22Rv1 (cell line): ENCODE measurements at regions not wholly inside any gene's neighbourhood (a gene's known extent, or its start where the extent isn't known, plus 50 kb on each side); places are given as distances from the start of the nearest gene placed in this dataset.

ENCODE experiments used
- H3K27ac ChIP-seq: fragments of 450-650 bp; 2 replicates; pipeline ENCODE4 v1.5.1; 2017
- CTCF ChIP-seq: fragments of 450-650 bp; IDR thresholded peaks from 2 replicates; pipeline ENCODE4 v1.5.1; 2017; ENCODE audit warnings: mild to moderate bottlenecking
- ZFX ChIP-seq: fragments of 450-650 bp; IDR thresholded peaks from 2 replicates; pipeline ENCODE4 v1.6.1; 2017; ENCODE audit warnings: antibody characterized with exemption, borderline replicate concordance

DNA sequence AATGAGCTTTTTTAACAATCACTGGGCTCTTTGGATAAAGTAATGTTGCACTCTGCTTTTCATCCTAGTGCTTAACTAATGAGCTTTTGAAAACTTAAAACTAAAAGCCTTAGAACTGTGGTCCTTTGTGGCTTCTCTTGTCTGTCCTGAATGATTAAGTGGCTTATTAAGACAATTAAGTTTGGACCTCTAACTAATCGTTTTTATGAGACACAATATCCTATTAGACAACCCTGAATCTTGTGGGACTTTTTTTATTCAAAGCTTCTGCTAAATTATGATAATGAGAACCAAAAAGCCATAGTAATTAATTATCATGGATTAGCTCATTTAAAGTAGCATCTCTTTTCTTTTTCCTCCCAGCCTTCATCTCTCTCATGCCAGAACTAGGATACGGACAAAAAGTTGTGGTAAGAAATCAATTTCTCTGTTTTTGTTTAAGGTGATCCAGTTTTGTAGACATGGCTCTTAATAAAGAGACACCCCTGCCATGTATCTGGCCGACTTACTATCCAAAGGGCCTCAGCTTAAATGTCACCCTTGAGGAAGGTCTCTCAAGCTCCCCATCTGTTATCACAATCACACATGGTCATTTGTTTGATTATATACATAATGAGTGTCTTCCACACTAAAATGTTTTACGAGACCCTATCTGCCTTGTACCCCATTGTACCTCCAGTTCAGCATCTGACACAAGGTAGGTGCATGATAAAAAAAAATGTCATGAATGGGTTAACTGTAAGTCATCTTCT is 384.4 kb upstream of the IRAK1BP1 start:
- peak overlapping the region; percentile 73; the same call in 1 of the 2 replicates for H3K27ac ChIP-seq
- no peak for TF ChIP-seq CTCF
- no peak for TF ChIP-seq ZFX

DNA sequence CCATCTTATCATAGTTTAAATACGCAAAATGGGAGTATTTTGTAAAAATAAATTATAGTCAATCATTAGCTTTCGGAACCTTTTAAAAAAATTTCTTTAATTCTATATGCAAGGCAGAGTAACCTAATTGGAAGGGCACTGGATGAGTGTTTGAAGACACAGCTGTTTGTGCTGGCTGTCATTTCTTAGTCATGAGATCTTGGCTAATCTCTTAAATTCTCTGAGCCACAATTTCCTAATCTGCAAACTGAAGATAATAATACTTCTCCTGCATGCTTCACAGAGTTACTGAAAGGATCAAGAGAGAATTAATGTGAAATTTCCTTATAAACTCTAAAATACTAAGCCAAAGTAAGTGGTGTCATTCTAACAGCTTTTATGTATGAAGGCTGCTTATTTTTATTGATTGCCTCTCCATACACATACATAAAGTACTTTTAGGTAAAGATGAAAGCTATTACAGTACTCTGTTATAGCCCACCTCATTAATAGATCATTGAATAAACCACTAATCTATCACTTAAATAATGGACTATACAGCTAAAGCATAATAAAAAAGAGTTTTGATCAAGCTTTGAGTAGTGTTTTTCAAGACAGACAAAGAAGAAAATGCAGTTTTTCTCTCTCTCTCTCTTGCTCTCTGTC is 383.7 kb upstream of the IRAK1BP1 start:
- TF ChIP-seq ZFX (no peak), CTCF (no peak)
- peak overlapping the region; percentile 73 for H3K27ac ChIP-seq

DNA sequence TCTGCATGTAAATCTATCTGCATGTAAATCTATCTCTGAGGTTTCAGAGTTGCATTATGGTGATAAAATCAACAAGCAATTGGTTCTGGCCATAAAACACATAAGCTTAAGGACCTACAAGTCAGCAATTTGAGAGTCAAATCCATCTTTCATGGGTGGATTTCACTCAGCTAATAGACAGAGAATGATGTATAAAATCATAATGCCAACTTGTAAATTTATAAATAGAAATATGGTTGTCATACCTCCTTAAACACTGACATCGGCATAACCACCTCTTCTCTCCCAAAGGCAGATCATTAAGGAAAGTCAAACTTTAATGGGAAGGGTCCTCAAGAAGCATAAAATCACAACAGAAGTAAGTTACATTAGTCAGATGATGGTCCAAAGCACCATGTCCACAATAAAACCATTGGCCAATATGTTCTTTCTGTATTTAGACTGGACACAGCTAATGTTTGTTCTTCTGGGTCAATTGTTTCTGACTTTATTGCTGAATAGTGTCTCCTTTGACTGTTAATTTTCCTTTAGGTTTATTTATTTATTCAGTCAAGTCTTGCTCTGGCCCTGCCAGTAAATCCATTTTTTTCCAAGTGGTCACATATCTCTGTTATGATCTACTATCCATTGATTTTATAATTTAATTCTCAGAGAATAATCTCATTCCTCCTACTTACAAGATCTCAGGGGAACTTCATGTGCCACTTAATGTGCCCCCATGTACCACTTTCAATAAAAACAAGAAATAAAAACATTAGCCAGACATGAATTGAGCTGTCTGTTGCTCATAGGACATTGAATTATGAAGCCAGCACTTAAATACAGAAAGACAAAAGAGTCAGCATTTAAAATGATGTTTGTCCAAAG is 382.9 kb upstream of the IRAK1BP1 start:
- peak overlapping the region; percentile 73 for H3K27ac ChIP-seq
- TF ChIP-seq ZFX (no peak), CTCF (no peak)

DNA sequence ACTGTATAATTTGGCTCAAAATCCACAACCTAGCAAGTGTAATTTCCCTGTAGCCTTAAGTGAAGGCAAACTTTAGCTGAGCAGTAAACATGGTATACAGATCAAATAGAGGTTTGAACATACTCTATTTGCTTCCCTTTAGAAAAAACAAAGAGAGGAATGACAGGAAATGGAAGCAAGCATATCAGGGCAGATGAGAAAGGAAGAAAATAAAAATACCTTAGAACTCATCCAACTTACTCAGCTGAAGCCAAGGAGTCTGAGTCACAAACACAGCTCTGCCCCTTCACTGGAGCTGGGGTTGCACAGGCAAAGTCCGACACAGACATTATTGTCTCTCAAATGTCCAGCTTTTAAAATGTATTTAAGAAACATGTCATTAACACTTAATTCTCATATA is 379.9 kb upstream of the IRAK1BP1 start:
- H3K27ac ChIP-seq = peak overlapping the region; percentile 73
- no peak for TF ChIP-seq ZFX
- TF ChIP-seq CTCF = no peak

DNA sequence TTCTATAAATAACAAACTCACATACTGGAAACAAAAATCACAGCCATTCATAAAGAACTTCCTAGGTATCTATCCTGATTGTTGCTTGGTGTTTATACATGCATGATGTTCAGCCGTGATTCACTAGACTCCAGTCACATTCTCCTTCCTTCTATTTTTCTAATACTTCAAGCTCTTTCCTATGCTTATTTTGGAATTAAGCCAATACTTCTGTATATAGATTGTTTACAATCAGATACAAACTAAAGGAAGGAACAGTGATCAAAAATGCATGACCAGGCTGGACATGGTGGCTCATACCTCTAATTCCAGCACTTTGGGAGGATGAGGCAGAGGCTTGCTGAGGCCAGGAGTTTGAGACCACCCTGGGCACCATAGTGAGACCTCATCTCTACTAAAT is 377.5 kb upstream of the IRAK1BP1 start:
- TF ChIP-seq CTCF (no peak), ZFX (no peak)

GRCh38 chr6:78492351-78493017 is 374.9 kb upstream of the IRAK1BP1 start:
- no peak for TF ChIP-seq ZFX
- no peak for TF ChIP-seq CTCF

More for the DNA sequence above, 377.5 kb upstream of the IRAK1BP1 start:
- no peak overlapping the region for H3K27ac ChIP-seq

More at GRCh38 chr6:78492351-78493017, 374.9 kb upstream of the IRAK1BP1 start:
- H3K27ac ChIP-seq = no peak overlapping the region
